ENCODE measurements at regions not wholly inside any gene's neighbourhood (a gene's known extent, or its start where the extent isn't known, plus 50 kb on each side); places are given as distances from the start of the nearest gene placed in this dataset.

DNA sequence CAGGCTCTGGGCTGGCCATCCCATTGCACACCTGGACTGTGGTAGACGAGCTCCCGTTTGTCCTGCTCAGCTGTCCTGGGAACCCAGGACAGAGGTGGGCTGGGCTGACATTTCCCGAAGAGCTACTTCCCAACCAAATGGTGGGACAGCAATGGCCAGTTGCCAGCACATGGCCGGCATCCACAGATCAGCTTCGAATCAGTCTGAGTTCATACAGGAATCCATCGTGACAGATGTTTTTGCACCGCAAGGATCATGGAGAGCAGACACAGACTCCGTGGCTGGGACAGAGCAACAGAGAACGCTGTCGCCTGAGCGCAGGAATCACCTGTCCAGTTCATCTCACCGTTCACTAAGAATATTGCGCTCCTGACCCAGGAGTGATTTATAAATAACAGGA, 198.5 kb downstream of the TTLL2 start:
- ChIA-PET POLR2A (ENCODE audit: low non-redundant PET) (no interaction called here), CTCF (no interaction called here)
- Histone ChIP-seq H3K9me3 (ENCODE audit: low read depth, low read length, poor library complexity, severe bottlenecking) (no peaks in the 10 kb centered on the region), H3K27me3 (replicated peaks; ENCODE audit: insufficient read depth, low read depth, low read length, poor library complexity) (no peaks in the 10 kb centered on the region), H3K27ac (ENCODE audit: low read depth, low read length, poor library complexity, severe bottlenecking) (no peak overlapping the region), H3K4me3 (ENCODE audit: low read depth, low read length, poor library complexity, severe bottlenecking) (no peak overlapping the region), H3K4me1 (ENCODE audit: insufficient read depth, low read length, poor library complexity, severe bottlenecking) (no peaks in the 10 kb centered on the region), H3K36me3 (ENCODE audit: insufficient read depth, low read length, poor library complexity, severe bottlenecking) (no peaks in the 10 kb centered on the region)
- no peak for DNase-seq (ENCODE audit: low spot score)
- intact Hi-C loops (cut with micrococcal nuclease; ENCODE audit: unreplicated experiment), result no loop called here
- TF ChIP-seq, protein P1, sequence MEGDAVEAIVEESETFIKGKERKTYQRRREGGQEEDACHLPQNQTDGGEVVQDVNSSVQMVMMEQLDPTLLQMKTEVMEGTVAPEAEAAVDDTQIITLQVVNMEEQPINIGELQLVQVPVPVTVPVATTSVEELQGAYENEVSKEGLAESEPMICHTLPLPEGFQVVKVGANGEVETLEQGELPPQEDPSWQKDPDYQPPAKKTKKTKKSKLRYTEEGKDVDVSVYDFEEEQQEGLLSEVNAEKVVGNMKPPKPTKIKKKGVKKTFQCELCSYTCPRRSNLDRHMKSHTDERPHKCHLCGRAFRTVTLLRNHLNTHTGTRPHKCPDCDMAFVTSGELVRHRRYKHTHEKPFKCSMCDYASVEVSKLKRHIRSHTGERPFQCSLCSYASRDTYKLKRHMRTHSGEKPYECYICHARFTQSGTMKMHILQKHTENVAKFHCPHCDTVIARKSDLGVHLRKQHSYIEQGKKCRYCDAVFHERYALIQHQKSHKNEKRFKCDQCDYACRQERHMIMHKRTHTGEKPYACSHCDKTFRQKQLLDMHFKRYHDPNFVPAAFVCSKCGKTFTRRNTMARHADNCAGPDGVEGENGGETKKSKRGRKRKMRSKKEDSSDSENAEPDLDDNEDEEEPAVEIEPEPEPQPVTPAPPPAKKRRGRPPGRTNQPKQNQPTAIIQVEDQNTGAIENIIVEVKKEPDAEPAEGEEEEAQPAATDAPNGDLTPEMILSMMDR (conservative IDR thresholded peaks at IDR 0.05; ENCODE audit: low read depth, low read length), result no peak
- no peak for TF ChIP-seq EZH2 (IDR thresholded peaks at IDR 0.05; ENCODE audit: borderline replicate concordance, low read depth, low read length, poor library complexity, severe bottlenecking)
- no TSS peak for BruUV-seq (replicated peaks)

- ChIA-PET CTCF (no interaction called here), POLR2A (ENCODE audit: low non-redundant PET) (interaction anchor here (1.0 kb wide), 1 partner anchor 8 kb away, joined by 4 read pairs; no protein-coding TSS in a partner anchor)
- no peak overlapping the region for H3K27ac ChIP-seq (ENCODE audit: low read depth, low read length, poor library complexity, severe bottlenecking)
- TF ChIP-seq EZH2 (IDR thresholded peaks at IDR 0.05; ENCODE audit: borderline replicate concordance, low read depth, low read length, poor library complexity, severe bottlenecking), result no peak
- TF ChIP-seq, protein P1 (conservative IDR thresholded peaks at IDR 0.05; ENCODE audit: low read depth, low read length), result no peak
- no peak overlapping the region for H3K4me3 ChIP-seq (ENCODE audit: low read depth, low read length, poor library complexity, severe bottlenecking)
- intact Hi-C loops (cut with micrococcal nuclease; ENCODE audit: unreplicated experiment), result no loop called here
- DNase-seq (ENCODE audit: low spot score), result no peak
- H3K27me3 ChIP-seq (replicated peaks; ENCODE audit: insufficient read depth, low read depth, low read length, poor library complexity), result no peaks in the 10 kb centered on the region
- H3K36me3 ChIP-seq (ENCODE audit: insufficient read depth, low read length, poor library complexity, severe bottlenecking), result no peaks in the 10 kb centered on the region
- no peaks in the 10 kb centered on the region for H3K4me1 ChIP-seq (ENCODE audit: insufficient read depth, low read length, poor library complexity, severe bottlenecking)
- no TSS peak for BruUV-seq (replicated peaks)
- no peaks in the 10 kb centered on the region for H3K9me3 ChIP-seq (ENCODE audit: low read depth, low read length, poor library complexity, severe bottlenecking)
Measured at GRCh38 chr6:167524261-167525111, 199.6 kb downstream of the TTLL2 start.

- no peak overlapping the region for H3K27ac ChIP-seq (ENCODE audit: low read depth, low read length, poor library complexity, severe bottlenecking)
- H3K36me3 ChIP-seq (ENCODE audit: insufficient read depth, low read length, poor library complexity, severe bottlenecking), result no peaks in the 10 kb centered on the region
- H3K9me3 ChIP-seq (ENCODE audit: low read depth, low read length, poor library complexity, severe bottlenecking), result no peaks in the 10 kb centered on the region
- H3K4me1 ChIP-seq (ENCODE audit: insufficient read depth, low read length, poor library complexity, severe bottlenecking), result no peaks in the 10 kb centered on the region
- H3K4me3 ChIP-seq (ENCODE audit: low read depth, low read length, poor library complexity, severe bottlenecking), result no peak overlapping the region
- CTCF ChIA-PET, result no interaction called here
- no TSS peak for BruUV-seq (replicated peaks)
- no peak for TF ChIP-seq EZH2 (IDR thresholded peaks at IDR 0.05; ENCODE audit: borderline replicate concordance, low read depth, low read length, poor library complexity, severe bottlenecking)
- TF ChIP-seq, protein P1 (conservative IDR thresholded peaks at IDR 0.05; ENCODE audit: low read depth, low read length), result no peak
- POLR2A ChIA-PET (ENCODE audit: low non-redundant PET), result no interaction called here
- DNase-seq (ENCODE audit: low spot score), result no peak
- H3K27me3 ChIP-seq (replicated peaks; ENCODE audit: insufficient read depth, low read depth, low read length, poor library complexity), result no peaks in the 10 kb centered on the region
- intact Hi-C loops (cut with micrococcal nuclease; ENCODE audit: unreplicated experiment), result no loop called here
Measured at GRCh38 chr6:167525774-167526173, 200.9 kb downstream of the TTLL2 start.

Measured in A673 (cell line).